ACHN (cell line): ENCODE measurements at regions not wholly inside any gene's neighbourhood (a gene's known extent, or its start where the extent isn't known, plus 50 kb on each side); places are given as distances from the start of the nearest gene placed in this dataset.

Experiments
- DNase-seq: peaks from one replicate; pipeline ENCODE4 v3.0.0-alpha.2; 2015
- in situ Hi-C: cut with HindIII; loops from 2 replicates; pipeline ENCODE4 v1.10.0; 2017; ENCODE audit warnings: low sequenced_read_pairs, low pct_ligation_motif_present, low pct_unique_long_range_greater_than_20kb

DNA sequence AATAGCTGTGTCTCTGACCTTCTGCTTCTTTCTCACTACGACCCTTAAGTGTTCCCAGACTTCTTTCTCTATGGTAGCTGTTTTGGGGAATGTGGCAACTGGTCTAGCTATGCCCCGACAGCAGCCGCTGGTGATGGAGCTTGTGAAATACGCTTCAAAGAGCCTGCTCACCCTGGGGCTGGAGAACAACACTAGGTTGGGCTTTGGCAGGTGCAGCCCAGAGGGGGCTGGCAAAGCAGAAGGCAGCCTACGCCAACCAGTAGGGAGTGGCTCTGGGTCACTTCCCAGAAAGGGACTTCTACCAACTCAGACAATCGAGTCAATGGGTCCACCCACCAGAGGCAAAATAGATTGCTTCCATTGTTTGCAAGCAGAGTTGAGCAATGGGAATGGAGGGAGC lies 262.8 kb downstream of the LMO4 start:
- no peak for DNase-seq
- in situ Hi-C loops, result no loop called here

DNA sequence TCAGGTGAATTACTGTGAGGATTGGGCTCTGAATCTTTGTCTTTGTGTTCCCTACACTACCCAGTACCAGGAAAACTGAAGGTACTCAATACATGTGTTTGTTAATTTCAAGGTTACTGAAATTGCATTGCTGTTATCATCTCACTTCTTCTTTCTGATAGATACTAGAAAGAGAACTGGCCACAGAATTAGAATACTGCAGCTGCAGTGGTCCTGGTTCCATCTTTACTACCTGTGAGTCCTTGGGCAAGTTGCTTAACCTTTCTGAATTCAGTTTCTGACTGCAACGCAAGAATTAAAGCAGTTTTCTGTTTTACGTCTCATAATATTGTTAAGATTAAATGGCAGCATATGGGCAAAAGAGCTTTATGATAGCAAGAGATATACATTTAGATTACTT lies 263.5 kb downstream of the LMO4 start:
- in situ Hi-C loops, result no loop called here
- no peak for DNase-seq

DNA sequence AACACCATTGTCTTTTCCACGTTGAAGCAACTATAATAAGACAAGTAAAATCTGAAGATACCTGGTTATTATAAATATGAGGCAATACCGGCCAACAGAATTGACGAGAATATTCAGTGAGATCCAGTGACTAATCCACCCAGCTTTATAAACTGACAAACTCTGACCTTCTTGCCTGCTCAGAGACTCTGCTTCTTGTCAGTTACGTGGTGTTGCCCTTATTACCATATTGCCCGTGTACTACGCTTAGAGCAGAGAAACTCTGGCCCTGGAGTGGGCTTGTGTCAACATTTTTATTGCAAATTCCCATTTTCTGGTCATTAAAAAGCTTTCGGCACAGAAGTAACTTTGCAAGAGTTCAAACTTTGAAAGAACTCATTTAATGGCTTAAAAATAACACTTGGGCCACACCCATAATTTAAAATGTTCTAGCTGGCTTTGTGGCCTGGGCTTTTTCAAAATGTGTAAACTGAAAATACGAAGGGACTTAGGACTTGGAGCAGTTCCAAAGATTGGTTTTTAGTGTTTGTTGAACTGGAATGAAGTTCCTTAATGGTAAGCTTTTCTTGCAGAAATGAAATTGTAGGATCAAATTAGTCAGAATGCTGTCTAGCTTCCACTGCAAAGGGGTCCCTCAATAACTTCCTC lies 266.2 kb downstream of the LMO4 start:
- no peak for DNase-seq
- in situ Hi-C loops, result no loop called here

DNA sequence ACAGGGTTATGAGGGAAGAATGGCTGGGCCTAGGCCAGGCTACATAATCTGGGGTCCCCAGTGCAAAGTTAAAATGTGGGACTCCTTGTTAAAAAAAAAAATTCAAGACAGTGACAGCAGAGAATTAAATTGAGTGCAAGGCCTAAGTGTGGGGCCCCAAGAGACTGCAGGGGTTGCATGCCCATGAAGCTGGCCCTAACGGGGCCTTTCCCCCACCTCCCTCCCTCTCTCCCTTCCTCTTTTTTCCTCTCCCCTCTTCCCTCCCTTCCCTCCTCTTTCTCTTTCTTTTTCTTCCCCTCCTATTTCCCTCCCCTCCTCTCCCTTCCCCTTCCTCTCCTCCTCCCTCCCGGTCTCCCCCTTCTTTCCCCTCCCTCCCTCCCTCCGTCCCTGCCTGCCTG lies 266.7 kb downstream of the LMO4 start:
- DNase-seq, result no peak
- in situ Hi-C loops, result no loop called here

DNA sequence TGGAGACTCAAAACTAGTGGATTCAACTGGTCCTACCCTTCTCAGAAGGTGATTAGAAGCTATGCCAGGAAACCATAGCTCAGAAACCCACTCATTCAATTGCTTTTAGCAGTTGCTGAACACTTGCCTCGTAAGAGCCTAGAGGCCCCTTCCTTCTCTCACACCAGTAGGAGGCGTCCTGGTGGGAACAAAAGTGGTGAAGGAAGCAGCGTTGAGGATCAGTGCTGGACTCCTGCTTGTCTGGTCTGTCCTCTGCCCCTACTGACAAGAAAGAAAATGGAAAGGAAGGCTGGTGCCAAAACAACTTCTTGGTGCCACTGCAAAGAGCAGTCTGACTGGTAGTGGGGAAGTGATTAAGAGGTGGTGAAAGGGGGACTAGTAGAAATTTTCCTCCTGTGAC lies 269.7 kb downstream of the LMO4 start:
- DNase-seq, result peak; percentile 2
- in situ Hi-C loops, result no loop called here

DNA sequence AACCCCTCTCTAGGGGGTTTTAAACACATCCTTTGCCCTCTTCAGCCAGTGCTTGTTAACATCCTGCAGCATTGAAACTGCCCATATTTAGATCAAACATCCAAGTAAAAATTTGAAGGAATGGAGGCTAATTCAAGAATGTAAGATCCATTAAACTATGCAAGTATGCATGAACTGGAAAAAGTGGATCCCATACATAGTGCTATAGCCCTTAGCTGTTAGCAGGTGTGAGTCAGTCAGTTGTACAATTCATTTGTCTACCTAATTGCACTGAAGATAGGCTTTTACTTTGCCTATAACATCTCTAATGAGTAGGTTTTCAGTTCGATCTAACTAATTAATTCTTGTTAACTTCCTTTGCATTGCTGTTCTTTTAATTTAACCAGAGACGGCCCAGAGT lies 270.9 kb downstream of the LMO4 start:
- DNase-seq, result no peak
- in situ Hi-C loops, result no loop called here

DNA sequence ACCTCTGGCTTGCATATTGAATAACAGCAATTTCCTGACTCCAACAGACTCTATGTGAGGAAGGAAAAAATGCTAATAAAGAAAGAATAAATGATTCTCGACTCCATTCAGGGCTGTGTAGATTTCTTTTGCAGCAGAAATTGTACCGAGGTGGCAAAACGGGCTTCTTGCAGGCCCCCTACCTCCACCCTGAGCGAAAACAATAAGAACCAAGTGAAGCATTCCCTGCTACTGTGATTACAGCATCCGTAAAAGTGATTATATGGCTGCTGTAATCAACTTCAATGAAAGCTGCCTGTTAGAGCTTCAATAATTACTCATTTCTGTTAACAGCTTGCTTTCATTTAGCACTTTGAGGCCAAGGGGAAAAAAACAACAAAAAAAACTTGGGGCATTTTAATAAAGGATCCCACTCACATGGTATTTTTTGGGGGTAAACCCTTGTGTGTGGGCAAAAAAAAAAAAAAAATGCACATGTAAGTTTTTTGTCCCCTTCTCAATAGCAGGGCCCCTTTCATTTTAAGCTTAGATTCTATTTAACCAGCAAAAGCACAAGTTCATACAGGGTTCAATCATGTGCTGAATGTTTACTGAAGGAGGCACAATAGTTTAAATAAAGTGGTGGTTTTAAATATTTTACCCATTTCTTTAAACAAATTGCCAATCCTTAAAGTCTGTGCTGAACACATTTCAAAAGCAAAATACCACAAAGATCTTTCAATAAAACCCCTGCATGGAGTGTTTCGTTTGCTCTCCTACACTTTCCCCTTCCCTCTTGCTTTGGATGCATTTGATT lies 271.6 kb downstream of the LMO4 start:
- DNase-seq, result no peak
- in situ Hi-C loops, result no loop called here

DNA sequence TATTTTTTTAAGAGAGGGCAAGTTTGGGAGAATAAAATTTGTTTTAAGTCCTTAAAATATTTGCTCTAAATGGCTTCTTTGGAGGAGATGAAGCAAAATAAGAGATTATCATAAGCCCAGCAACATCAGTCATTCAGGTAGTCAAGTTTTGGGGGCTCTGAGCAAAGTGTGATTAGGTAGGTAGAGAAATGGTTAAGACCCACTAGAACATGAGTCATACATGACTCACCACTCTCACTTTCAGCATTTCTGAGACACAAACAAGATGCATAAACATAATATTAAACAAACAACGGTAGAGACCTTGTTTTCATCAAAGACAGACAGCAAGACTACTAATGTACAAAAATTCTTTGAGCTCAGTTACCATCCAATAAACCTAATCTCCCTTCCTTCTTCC lies 272.2 kb downstream of the LMO4 start:
- DNase-seq, result no peak
- in situ Hi-C loops, result no loop called here

DNA sequence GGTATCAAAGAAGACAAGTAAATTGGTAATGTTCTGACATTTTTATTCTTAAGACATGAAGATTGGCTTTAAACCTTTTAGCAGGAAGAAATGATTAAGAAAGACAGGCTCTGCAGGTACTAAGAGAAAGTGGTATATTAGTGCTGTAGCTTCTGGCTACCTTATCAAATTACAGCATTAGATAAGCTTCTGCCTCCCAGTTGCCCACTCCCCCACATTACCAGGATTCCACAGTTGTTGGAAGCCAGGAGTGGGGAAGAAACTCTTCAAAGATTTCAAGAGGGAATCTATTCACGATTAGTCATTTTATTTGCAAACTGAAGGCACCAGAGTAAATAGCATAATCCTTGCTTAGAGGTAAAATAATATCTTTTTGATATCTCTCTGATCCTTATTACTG lies 274.9 kb downstream of the LMO4 start:
- in situ Hi-C loops, result no loop called here
- no peak for DNase-seq

DNA sequence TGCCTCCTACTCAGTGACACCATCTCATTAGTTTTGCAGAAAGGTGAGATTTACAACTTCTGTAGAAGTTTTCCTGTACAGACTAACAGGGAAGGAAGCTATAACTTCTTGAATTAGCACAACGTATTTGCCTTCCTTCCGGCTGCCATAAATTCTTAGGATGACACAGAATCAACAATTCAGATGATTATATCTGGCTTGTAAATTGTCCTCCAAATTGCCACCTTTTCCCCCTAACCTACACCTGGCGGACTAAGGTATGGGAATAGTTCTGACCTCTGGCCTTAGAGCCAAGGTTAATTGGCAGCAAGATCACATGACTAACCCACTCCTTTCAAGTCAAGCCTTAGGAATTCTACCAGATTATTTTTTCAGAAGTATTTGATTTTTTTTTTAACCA lies 284.3 kb downstream of the LMO4 start:
- in situ Hi-C loops, result no loop called here
- no peak for DNase-seq

DNA sequence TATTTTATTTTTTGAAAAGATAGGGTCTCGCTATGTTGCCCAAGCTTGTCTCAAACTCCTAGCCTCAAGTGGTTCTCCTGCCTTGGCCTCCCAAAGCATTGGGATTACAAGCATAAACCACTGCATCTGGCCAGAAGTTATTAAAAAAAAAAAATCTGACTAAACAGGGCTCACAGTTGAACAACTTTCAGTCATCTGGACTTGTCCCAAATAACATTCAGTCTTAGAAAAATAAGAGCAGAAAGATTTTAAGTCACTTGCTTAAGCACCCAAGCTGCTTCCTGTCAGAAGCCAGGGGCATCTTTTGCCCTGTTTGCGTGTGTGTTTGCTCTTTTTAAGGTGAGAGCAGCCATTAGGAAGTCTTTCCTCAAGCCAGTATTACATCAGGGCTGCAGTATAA lies 286.8 kb downstream of the LMO4 start:
- DNase-seq, result no peak
- in situ Hi-C loops, result no loop called here

DNA sequence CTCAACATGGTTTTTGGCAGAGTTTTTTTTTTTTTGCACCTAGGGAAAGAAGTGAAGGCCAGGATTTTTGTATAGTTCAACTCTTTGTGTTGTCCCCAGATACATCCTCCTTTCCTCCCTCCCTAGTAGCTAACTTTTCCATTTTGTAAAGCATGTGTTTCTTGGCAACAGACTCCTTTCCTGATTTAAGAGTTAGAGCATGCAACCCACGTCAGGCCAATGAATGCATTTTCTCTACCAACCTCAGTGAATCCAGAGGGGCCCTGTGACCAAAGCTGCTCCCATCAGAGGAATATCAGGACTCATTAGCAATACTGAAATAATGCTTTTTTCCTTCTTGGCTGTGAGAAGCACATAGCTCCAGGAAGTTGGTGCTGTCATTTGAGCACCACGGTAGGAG lies 287.2 kb downstream of the LMO4 start:
- no peak for DNase-seq

DNA sequence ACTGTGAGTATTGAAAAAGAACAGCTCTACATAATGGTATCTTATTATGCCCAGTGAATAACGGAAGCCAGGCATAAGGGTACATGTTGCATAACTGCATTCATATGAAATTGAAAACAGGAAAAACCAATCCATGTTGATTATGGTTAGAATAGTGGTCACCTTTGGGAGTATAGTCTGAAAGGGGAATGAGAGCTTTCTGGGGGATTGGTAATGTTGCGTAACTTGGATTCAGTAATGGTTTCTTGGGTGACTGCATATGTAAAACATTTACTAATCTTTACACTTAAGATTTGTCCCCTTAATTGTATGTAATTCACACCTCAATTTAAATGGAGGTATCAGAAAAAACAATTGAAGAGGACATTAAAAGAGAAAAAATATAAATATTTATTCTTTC lies 292.1 kb downstream of the LMO4 start:
- in situ Hi-C loops, result no loop called here
- no peak for DNase-seq

More for the DNA sequence above, 287.2 kb downstream of the LMO4 start:
- in situ Hi-C loops, result no loop called here

DNA sequence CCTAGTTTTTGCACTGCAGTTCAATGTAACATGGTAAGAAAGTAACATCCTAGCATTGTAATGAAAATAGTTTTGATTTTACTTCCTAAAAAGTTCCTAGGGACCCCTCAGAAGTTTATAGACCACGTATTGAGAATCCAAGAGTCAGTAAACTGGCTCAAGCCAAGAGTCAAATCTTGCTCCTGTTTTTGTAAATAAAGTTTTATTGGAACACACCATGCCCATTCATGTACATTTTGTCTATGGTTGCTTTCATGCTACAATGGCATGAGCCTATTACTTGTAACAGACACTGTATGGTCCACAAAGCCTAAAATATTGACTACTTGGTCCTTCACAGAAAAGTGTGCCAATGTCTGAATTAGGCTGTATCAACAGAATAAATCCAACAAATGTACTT lies 301.0 kb downstream of the LMO4 start:
- in situ Hi-C loops, result no loop called here
- no peak for DNase-seq

DNA sequence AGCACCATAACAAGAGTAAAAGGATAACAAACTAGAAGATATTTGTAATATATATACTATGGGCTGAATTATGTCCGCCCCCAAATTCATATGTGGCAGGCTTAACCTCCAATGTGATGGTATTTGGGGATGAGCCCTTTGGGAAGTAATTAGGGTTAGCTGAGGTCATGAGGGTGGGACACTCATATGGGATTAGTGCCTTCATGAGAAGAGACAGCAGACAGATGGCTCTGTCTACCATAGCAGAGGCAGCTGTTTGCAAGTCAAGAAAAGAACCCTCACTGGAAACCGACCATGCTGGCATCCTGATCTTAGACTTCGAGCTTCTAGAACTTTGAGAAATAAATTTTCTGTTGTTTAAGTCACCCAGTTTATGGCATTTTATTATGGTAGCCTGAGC lies 303.6 kb downstream of the LMO4 start:
- no peak for DNase-seq
- in situ Hi-C loops, result no loop called here

DNA sequence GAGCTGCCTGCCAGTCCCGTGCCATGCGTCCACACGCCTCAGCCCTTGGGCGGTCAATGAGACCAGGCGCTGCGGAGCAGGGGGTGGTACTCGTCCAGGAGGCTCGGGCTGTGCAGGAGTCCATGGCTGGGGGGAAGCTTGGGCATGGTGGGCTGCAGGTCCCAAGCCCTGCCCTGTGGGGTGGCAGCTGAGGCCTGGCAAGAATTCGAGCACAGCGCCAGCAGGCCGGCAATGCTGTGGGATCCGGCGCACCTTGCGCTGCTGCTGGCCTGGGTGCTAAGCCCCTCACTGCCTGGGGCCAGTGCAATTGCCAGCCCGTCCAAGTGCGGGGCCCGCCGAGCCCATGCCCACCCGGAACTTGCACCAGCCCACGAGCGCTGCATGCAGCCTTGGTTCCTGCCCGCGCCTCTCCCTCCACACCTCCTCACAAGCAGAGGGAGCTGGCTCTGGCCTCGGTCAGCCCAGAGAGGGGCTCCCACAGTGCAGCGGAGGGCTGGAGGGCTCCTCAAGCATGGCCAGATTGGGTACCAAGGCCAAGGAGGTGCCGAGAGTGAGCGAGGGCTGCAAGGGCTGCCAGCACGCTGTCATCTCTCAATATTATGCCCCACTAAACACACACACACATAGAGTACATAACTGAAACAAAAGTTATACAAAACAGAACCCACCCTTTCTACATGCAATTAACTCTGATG lies 307.7 kb downstream of the LMO4 start:
- DNase-seq, result no peak
- in situ Hi-C loops, result no loop called here

DNA sequence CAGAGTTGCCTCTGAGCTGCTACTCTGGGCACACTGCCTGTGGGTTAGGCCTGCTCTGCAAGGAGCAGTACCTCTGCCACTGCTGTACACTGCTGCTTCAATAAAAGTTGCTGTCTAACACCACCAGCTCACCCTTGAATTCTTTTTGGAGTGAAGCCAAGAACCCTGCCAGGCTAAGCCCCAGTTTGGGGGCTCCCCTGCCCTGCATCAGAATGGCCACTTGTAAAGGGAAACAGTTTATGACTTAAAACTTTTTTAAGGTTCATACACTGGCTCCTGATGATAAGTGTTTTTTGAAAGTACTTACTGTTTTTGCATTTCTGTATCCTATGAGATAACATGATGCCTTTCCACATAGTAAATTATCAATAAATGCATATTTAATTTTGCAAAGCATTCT lies 310.0 kb downstream of the LMO4 start:
- DNase-seq, result no peak
- in situ Hi-C loops, result no loop called here

DNA sequence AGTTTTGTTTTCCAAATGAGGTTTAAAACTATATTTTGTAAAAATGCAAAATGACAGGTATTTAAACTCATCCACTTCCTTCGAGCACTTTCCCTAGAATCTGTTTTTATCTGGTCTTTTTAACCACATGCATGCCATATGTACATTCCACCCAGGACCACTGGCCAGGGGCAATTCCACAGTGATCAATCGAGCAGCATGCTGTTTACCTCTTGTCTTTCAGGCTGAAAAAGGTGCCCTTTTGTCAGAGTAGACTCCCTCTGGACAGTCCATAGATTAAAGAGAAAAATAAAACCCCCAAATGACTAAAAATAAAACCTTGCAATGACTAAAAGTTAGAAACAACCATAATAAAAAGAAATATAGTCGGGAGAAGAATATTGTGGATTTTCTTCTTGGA lies 313.3 kb downstream of the LMO4 start:
- DNase-seq, result no peak
- in situ Hi-C loops, result no loop called here

DNA sequence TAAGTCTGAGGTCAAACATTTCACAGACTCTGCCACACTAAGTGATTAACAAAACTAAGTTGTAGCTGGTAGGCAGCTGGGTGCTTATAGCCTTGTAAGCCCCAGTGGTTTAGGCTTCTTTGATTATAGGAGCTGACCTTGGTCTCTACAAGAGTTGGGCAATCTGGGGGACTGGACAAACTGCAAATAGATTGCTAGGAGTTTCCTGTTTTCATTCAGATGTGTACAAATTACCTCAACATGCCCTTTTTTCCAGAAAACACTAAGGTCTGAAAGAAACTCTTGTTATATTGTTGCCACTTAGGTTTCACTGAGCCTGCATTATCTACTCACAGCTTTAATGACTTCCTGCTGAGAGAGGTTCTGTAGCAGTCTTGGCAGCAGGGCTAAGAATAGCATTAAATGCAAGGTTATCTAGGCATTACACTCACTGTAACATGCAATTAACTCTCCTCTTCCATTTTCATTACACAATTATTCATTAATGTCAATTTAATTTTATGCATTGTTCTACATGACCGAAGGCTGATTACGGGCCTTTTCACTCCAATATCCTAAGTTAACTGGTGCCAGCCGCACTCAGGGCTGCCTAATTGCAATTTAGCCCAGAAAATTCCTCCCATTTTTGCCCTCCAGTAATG lies 314.0 kb downstream of the LMO4 start:
- DNase-seq, result no peak
- in situ Hi-C loops, result no loop called here
